ENCODE measurements at regions not wholly inside any gene's neighbourhood (a gene's known extent, or its start where the extent isn't known, plus 50 kb on each side); places are given as distances from the start of the nearest gene placed in this dataset.

- Histone ChIP-seq H3K36me3 (no peaks in the 10 kb centered on the region), H3K9me3 (no peaks in the 10 kb centered on the region), H3K27me3 (no peaks in the 10 kb centered on the region), H3K4me3 (no peak overlapping the region), H3K27ac (no peak overlapping the region), H3K4me1 (no peaks in the 10 kb centered on the region)
- no peak for ATAC-seq (ENCODE audit: low FRiP score in 2 of 2)
- TF ChIP-seq POLR2AphosphoS5 (IDR thresholded peaks at IDR 0.05) (no peak), EP300 (IDR thresholded peaks at IDR 0.05) (no peak), CTCF (IDR thresholded peaks at IDR 0.05) (no peak), POLR2A (IDR thresholded peaks at IDR 0.05) (no peak)
- no peak for DNase-seq
These were observed 96.8 kb downstream of the TMEM26 start for GRCh38 chr10:61356354-61356753.

GRCh38 chr10:61355211-61355610 lies 98.0 kb downstream of the TMEM26 start:
- Histone ChIP-seq H3K27ac (no peak overlapping the region), H3K4me3 (no peak overlapping the region), H3K36me3 (no peaks in the 10 kb centered on the region), H3K9me3 (no peaks in the 10 kb centered on the region), H3K4me1 (no peaks in the 10 kb centered on the region), H3K27me3 (no peaks in the 10 kb centered on the region)
- ATAC-seq (ENCODE audit: low FRiP score in 2 of 2) (no peak), DNase-seq (no peak)
- WGBS, 2 donors = 85 to 100% methylated on average over 1 of the region's 1 CpG
- TF ChIP-seq POLR2A (IDR thresholded peaks at IDR 0.05) (no peak), POLR2AphosphoS5 (IDR thresholded peaks at IDR 0.05) (no peak), CTCF (IDR thresholded peaks at IDR 0.05) (no peak), EP300 (IDR thresholded peaks at IDR 0.05) (no peak)

DNA sequence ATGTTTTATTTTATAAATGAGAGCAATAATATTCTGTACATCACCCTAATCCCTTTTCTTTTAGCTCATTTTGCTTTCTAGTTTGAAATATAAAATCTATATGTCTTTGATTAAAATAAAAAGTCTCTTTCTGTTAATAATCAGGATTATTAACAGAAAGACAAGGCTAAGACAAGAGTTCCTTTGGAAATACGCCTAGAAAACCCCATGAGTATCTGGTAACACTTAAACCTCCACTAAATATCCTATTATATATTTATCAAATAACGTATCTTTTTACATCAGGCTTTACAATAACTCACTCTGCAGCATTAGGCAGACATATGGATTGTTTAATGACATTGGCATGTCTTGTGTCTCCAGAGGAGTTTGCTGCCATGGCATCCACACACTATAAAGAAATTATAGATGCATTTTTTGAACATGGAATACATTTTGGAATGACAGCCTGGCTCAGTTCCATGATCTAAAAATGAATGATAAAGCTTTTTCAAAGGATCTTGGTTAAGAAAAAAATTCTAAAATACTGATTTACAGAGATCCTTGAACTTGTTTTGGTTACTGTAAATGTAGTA lies 98.7 kb downstream of the TMEM26 start:
- DNase-seq (no peak), ATAC-seq (ENCODE audit: low FRiP score in 2 of 2) (no peak)
- H3K9me3 ChIP-seq = no peaks in the 10 kb centered on the region
- H3K36me3 ChIP-seq = no peaks in the 10 kb centered on the region
- no peaks in the 10 kb centered on the region for H3K27me3 ChIP-seq
- H3K4me3 ChIP-seq = no peak overlapping the region
- TF ChIP-seq POLR2A (IDR thresholded peaks at IDR 0.05) = no peak
- 71 to 78% methylated on average over 2 of the region's 2 CpGs for WGBS, 2 donors
- no peaks in the 10 kb centered on the region for H3K4me1 ChIP-seq
- H3K27ac ChIP-seq = no peak overlapping the region

- no peak overlapping the region for H3K27ac ChIP-seq
These were observed 102.4 kb downstream of the TMEM26 start for GRCh38 chr10:61350794-61351193.

DNA sequence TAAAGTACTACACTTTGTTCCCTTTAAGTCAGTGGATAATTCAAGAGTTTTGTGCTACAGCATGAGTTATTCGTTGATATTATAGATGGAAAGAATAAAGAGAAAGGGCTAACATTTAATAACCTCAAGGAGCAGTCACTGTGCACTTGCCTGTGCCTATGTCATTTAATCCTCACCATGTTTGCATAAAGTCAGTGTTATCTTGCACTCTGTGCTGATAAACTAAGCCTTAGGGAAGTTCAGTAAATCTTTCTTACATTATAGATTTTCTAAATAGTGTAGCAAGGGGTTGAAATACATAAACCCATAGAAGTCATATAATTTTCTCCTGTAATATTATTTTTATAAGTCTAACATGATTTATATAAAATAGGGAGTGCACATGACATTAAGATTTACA lies 103.1 kb downstream of the TMEM26 start:
- TF ChIP-seq POLR2A (IDR thresholded peaks at IDR 0.05) (no peak), EP300 (IDR thresholded peaks at IDR 0.05) (no peak), CTCF (IDR thresholded peaks at IDR 0.05) (no peak), POLR2AphosphoS5 (IDR thresholded peaks at IDR 0.05) (no peak)
- no peak for ATAC-seq (ENCODE audit: low FRiP score in 2 of 2)
- Histone ChIP-seq H3K4me3 (no peak overlapping the region), H3K9me3 (peaks cover 0 to 2% (median 0%) of the 10 kb centered on the region in 4 donors), H3K27ac (no peak overlapping the region), H3K36me3 (no peaks in the 10 kb centered on the region), H3K4me1 (no peaks in the 10 kb centered on the region), H3K27me3 (no peaks in the 10 kb centered on the region)
- WGBS, 2 donors = 0 to 45% methylated on average over 1 of the region's 1 CpG
- DNase-seq = no peak

More at GRCh38 chr10:61350794-61351193, 102.4 kb downstream of the TMEM26 start:
- Histone ChIP-seq H3K36me3 (no peaks in the 10 kb centered on the region), H3K4me3 (no peak overlapping the region), H3K9me3 (peaks cover 0 to 2% (median 0%) of the 10 kb centered on the region in 4 donors), H3K27me3 (no peaks in the 10 kb centered on the region), H3K4me1 (no peaks in the 10 kb centered on the region)
- DNase-seq = no peak
- no peak for TF ChIP-seq POLR2A (IDR thresholded peaks at IDR 0.05)
- TF ChIP-seq EP300 (IDR thresholded peaks at IDR 0.05) = no peak
- no peak for TF ChIP-seq CTCF (IDR thresholded peaks at IDR 0.05)
- no peak for TF ChIP-seq POLR2AphosphoS5 (IDR thresholded peaks at IDR 0.05)
- 95 to 100% methylated on average over 1 of the region's 1 CpG for WGBS, 2 donors
- ATAC-seq (ENCODE audit: low FRiP score in 2 of 2) = no peak
